Cardiac fibroblast (primary cell): ENCODE measurements at regions not wholly inside any gene's neighbourhood (a gene's known extent, or its start where the extent isn't known, plus 50 kb on each side); places are given as distances from the start of the nearest gene placed in this dataset.

Experiments used
- DNase-seq, 2 donors: peaks; one replicate each; pipeline versions ENCODE4 v3.0.0 to v3.0.0-alpha.2; 2010; ENCODE audit warnings: low read depth in 2 of 2
- H3K4me3 ChIP-seq, 2 donors: replicated peaks in 1 of 2; 1 replicate in 1 of 2; 2 replicates in 1 of 2; pipeline ENCODE4 v1.5.1; 2011; ENCODE audit warnings: low read depth in 2 of 2, low read length in 2 of 2, mild to moderate bottlenecking in 2 of 2, moderate library complexity in 1 of 2
- CTCF ChIP-seq: IDR thresholded peaks from one replicate; pipeline ENCODE4 v1.5.1; 2011; ENCODE audit warnings: low read depth, mild to moderate bottlenecking, low read length, inconsistent platforms

GRCh38 chr14:97005934-97006333 lies 208.8 kb downstream of the VRK1 start:
- H3K4me3 ChIP-seq, result no peak overlapping the region
- TF ChIP-seq CTCF, result no peak
- no peak for DNase-seq

- H3K4me3 ChIP-seq, result no peak overlapping the region
- no peak for TF ChIP-seq CTCF
- no peak for DNase-seq
Observed at GRCh38 chr14:97010491-97011160, 213.4 kb downstream of the VRK1 start.

GRCh38 chr14:97013878-97014277 lies 216.7 kb downstream of the VRK1 start:
- DNase-seq, result no peak
- H3K4me3 ChIP-seq, result no peak overlapping the region
- no peak for TF ChIP-seq CTCF

- H3K4me3 ChIP-seq, result no peak overlapping the region
- no peak for DNase-seq
- TF ChIP-seq CTCF, result no peak
Observed at GRCh38 chr14:97021001-97021400, 223.8 kb downstream of the VRK1 start.

- H3K4me3 ChIP-seq, result no peak overlapping the region
- no peak for TF ChIP-seq CTCF
- DNase-seq, result no peak
Observed at GRCh38 chr14:97021571-97022168, 224.5 kb downstream of the VRK1 start.

GRCh38 chr14:97022741-97023140 lies 225.6 kb downstream of the VRK1 start:
- DNase-seq, result no peak
- no peak overlapping the region for H3K4me3 ChIP-seq
- TF ChIP-seq CTCF, result no peak
